H9 (cell line): ENCODE measurements at regions not wholly inside any gene's neighbourhood (a gene's known extent, or its start where the extent isn't known, plus 50 kb on each side); places are given as distances from the start of the nearest gene placed in this dataset.

ENCODE experiments used
- DNase-seq: peaks from one replicate; pipeline ENCODE4 v3.0.0-alpha.2; 2017
- H2AFZ ChIP-seq: one replicate; pipeline ENCODE4 v1.6.1; 2013; ENCODE audit warnings: mild to moderate bottlenecking, low read length, control low read depth, moderate library complexity
- H2AK5ac ChIP-seq: 2 replicates; pipeline ENCODE4 v1.6.1; 2013; ENCODE audit warnings: low read length, control low read depth, mixed read lengths; ENCODE audit not compliant: insufficient read length
- H2BK120ac ChIP-seq: one replicate; pipeline ENCODE4 v1.6.1; 2013; ENCODE audit warnings: low read depth, mild to moderate bottlenecking, low read length, control low read depth, inconsistent platforms; ENCODE audit not compliant: poor library complexity, severe bottlenecking
- H2BK12ac ChIP-seq: 2 replicates; pipeline ENCODE4 v1.6.1; 2013; ENCODE audit warnings: low read length, control low read depth, mixed read lengths, low read depth; ENCODE audit not compliant: insufficient read length
- H2BK15ac ChIP-seq: 2 replicates; pipeline ENCODE4 v1.6.1; 2013; ENCODE audit warnings: low read depth, low read length, control low read depth
- H2BK20ac ChIP-seq: one replicate; pipeline ENCODE4 v1.6.1; 2013; ENCODE audit warnings: low read depth, mild to moderate bottlenecking, low read length, control low read depth, inconsistent platforms; ENCODE audit not compliant: poor library complexity, severe bottlenecking
- H2BK5ac ChIP-seq: 2 replicates; pipeline ENCODE4 v1.6.1; 2013; ENCODE audit warnings: low read length, control low read depth, mixed read lengths; ENCODE audit not compliant: insufficient read length
- H3K14ac ChIP-seq: 2 replicates; pipeline ENCODE4 v1.6.1; 2013; ENCODE audit warnings: low read length, control low read depth; ENCODE audit not compliant: insufficient read depth
- H3K18ac ChIP-seq: 2 replicates; pipeline ENCODE4 v1.6.1; 2013; ENCODE audit warnings: low read depth, mild to moderate bottlenecking, mixed read lengths, low read length, control low read depth; ENCODE audit not compliant: insufficient read length
- H3K23ac ChIP-seq: 2 replicates; pipeline ENCODE4 v1.6.1; 2013; ENCODE audit warnings: low read length, control low read depth, mixed read lengths, low read depth; ENCODE audit not compliant: insufficient read length
- H3K23me2 ChIP-seq: 2 replicates; pipeline ENCODE4 v1.6.1; 2013; ENCODE audit warnings: low read depth, mild to moderate bottlenecking, mixed read lengths, low read length, control low read depth; ENCODE audit not compliant: insufficient read length, poor library complexity, severe bottlenecking
- H3K27ac ChIP-seq: 2 replicates; pipeline ENCODE4 v1.5.1; 2013; ENCODE audit warnings: low read length, control low read depth, mixed read lengths, low read depth; ENCODE audit not compliant: insufficient read length
- H3K27me3 ChIP-seq: 2 replicates; pipeline ENCODE4 v1.6.1; 2013; ENCODE audit warnings: low read length, control low read depth, inconsistent platforms; ENCODE audit not compliant: insufficient read depth
- H3K4ac ChIP-seq: 2 replicates; pipeline ENCODE4 v1.6.1; 2013; ENCODE audit warnings: low read depth, mild to moderate bottlenecking, control low read depth, inconsistent platforms, low read length, moderate library complexity
- H3K4me1 ChIP-seq: 2 replicates; pipeline ENCODE4 v1.6.1; 2013; ENCODE audit warnings: low read length, control low read depth, inconsistent platforms; ENCODE audit not compliant: insufficient read depth
- H3K4me2 ChIP-seq: 2 replicates; pipeline ENCODE4 v1.6.1; 2013; ENCODE audit warnings: low read length, control low read depth, mixed read lengths; ENCODE audit not compliant: insufficient read length, insufficient read depth
- H3K56ac ChIP-seq: 2 replicates; pipeline ENCODE4 v1.6.1; 2013; ENCODE audit warnings: low read depth, mild to moderate bottlenecking, mixed read lengths, low read length, control low read depth; ENCODE audit not compliant: insufficient read length
- H3K79me1 ChIP-seq: 2 replicates; pipeline ENCODE4 v1.6.1; 2013; ENCODE audit warnings: low read depth, mild to moderate bottlenecking, moderate library complexity, low read length, control low read depth, inconsistent platforms; ENCODE audit not compliant: insufficient read depth, poor library complexity, severe bottlenecking
- H3K79me2 ChIP-seq: 2 replicates; pipeline ENCODE4 v1.6.1; 2013; ENCODE audit warnings: low read length, control low read depth, inconsistent platforms; ENCODE audit not compliant: insufficient read depth
- H3K9ac ChIP-seq: 2 replicates; pipeline ENCODE4 v1.6.1; 2013; ENCODE audit warnings: low read length, control low read depth, mixed read lengths; ENCODE audit not compliant: insufficient read length; ENCODE audit errors: extremely low read depth
- H3K9me3 ChIP-seq: one replicate; pipeline ENCODE4 v1.6.1; 2013; ENCODE audit warnings: low read depth, low read length, inconsistent platforms; ENCODE audit not compliant: control insufficient read depth
- H3T11ph ChIP-seq: one replicate; pipeline ENCODE4 v1.6.1; 2013; ENCODE audit warnings: mild to moderate bottlenecking, low read length, control low read depth, inconsistent platforms
- H4K20me1 ChIP-seq: one replicate; pipeline ENCODE4 v1.6.1; 2013; ENCODE audit not compliant: control insufficient read depth, insufficient read length, insufficient read depth
- H4K5ac ChIP-seq: 2 replicates; pipeline ENCODE4 v1.6.1; 2013; ENCODE audit warnings: low read depth, mild to moderate bottlenecking, mixed read lengths, low read length, control low read depth; ENCODE audit not compliant: insufficient read length
- H4K8ac ChIP-seq: replicated peaks from 2 replicates; pipeline ENCODE4 v1.6.1; 2013; ENCODE audit warnings: low read length, control low read depth, mixed read lengths, low read depth; ENCODE audit not compliant: insufficient read length
- H4K91ac ChIP-seq: 2 replicates; pipeline ENCODE4 v1.6.1; 2013; ENCODE audit warnings: low read depth, mild to moderate bottlenecking, moderate library complexity, mixed read lengths, low read length, control low read depth; ENCODE audit not compliant: insufficient read length
- H3K27ac Mint-ChIP-seq, 3 experiments: 2 replicates in 2 of 3; 3 replicates in 1 of 3; pipeline ENCODE4 v1.8.0; 2020 to 2021; ENCODE audit warnings: mixed read lengths in 3 of 3, mild to moderate bottlenecking in 1 of 3, moderate library complexity in 1 of 3
- H3K27me3 Mint-ChIP-seq: 2 replicates; pipeline ENCODE4 v1.8.0; 2021; ENCODE audit warnings: low read depth, mild to moderate bottlenecking, moderate library complexity, mixed read lengths
- H3K36me3 Mint-ChIP-seq, 3 experiments: 2 replicates in 2 of 3; 3 replicates in 1 of 3; pipeline ENCODE4 v1.8.0; 2020 to 2021; ENCODE audit warnings: low read depth in 3 of 3, mixed read lengths in 3 of 3; ENCODE audit not compliant: insufficient read depth in 1 of 3
- H3K4me1 Mint-ChIP-seq, 2 experiments: 2 replicates each; pipeline ENCODE4 v1.8.0; 2020; ENCODE audit warnings: mixed read lengths in 2 of 2
- H3K4me3 Mint-ChIP-seq, 2 experiments: 2 replicates in 1 of 2; 3 replicates in 1 of 2; pipeline ENCODE4 v1.8.0; 2020 to 2021; ENCODE audit warnings: mild to moderate bottlenecking in 2 of 2, mixed read lengths in 2 of 2, moderate library complexity in 1 of 2
- H3K9me3 Mint-ChIP-seq, 2 experiments: 2 replicates in 1 of 2; 3 replicates in 1 of 2; pipeline ENCODE4 v1.8.0; 2020; ENCODE audit warnings: mild to moderate bottlenecking in 2 of 2, mixed read lengths in 2 of 2, moderate library complexity in 1 of 2
- WGBS: extraction: QIAGEN DNeasy Blood & Tissue Kit; methylation state at CpG from one replicate; pipeline ENCODE4 v1.1.7; 2013; ENCODE audit warnings: missing lambda C conversion rate, low lambda C conversion rate, mixed read lengths; ENCODE audit not compliant: insufficient read length; ENCODE audit errors: extremely low coverage; 5-methylcytosine and 5-hydroxymethylcytosine counted together
- TF ChIP-seq, protein P1 (sequence below): fragments of 200-600 bp; sonication (generic); conservative IDR thresholded peaks from 3 replicates; pipeline ENCODE4 v1.8.0; 2021; ENCODE audit warnings: antibody characterized with exemption, mild to moderate bottlenecking

DNA sequence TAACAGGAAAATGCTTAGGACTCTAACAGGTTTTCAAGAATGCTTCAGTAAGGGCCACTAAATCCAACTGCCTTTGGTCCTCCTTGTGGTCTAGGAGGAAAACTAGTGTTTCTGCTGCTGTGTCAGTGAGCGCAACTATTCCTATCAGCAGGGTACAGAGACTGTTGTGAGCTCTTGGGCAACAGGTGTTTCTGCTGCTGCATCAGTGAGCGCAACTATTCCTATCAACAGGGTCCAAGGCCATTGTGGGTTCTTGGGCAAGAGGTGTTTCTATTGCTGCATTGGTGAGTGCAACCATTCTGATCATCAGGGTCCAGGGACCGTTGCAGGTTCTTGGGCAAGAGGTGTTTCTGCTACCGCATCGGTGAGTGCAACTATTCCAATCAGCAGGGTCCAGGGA, 256.3 kb downstream of the CDH10 start:
- DNase-seq = no peak
- Histone ChIP-seq H3K9me3 (no peaks in the 10 kb centered on the region), H3K4me1 (no peaks in the 10 kb centered on the region), H4K5ac (no peak overlapping the region), H3K27ac (no peak overlapping the region), H3K23ac (no peak overlapping the region), H3K18ac (no peak overlapping the region), H2AFZ (no peak overlapping the region), H3K14ac (no peak overlapping the region), H3K23me2 (no peaks in the 10 kb centered on the region), H2BK15ac (no peak overlapping the region), H2BK20ac (no peak overlapping the region), H2BK12ac (no peak overlapping the region), H2AK5ac (no peak overlapping the region), H3K4ac (no peak overlapping the region), H3K56ac (no peak overlapping the region), H2BK120ac (no peak overlapping the region), H4K91ac (no peak overlapping the region), H4K8ac (no peak overlapping the region), H3K4me2 (no peak overlapping the region), H3K9ac (no peak overlapping the region), H3T11ph (no peak overlapping the region), H4K20me1 (no peaks in the 10 kb centered on the region), H3K79me1 (no peaks in the 10 kb centered on the region), H2BK5ac (no peak overlapping the region), H3K79me2 (no peaks in the 10 kb centered on the region), H3K27me3 (no peaks in the 10 kb centered on the region)
- no CpG with 5 or more reads among the region's 5 CpGs for WGBS
- H3K4me3 Mint-ChIP-seq = no peak overlapping the region
- H3K27ac Mint-ChIP-seq = no peak overlapping the region
- no peaks in the 10 kb centered on the region for H3K27me3 Mint-ChIP-seq
- peaks cover 3 to 9% of the 10 kb centered on the region in 2 experiments; a peak in 3 of 4 replicates for H3K4me1 Mint-ChIP-seq
- H3K36me3 Mint-ChIP-seq = peaks cover 0 to 17% (median 9%) of the 10 kb centered on the region in 3 experiments; a peak in 5 of 7 replicates
- peaks cover 3 to 14% of the 10 kb centered on the region in 2 experiments for H3K9me3 Mint-ChIP-seq
- TF ChIP-seq, protein P1, sequence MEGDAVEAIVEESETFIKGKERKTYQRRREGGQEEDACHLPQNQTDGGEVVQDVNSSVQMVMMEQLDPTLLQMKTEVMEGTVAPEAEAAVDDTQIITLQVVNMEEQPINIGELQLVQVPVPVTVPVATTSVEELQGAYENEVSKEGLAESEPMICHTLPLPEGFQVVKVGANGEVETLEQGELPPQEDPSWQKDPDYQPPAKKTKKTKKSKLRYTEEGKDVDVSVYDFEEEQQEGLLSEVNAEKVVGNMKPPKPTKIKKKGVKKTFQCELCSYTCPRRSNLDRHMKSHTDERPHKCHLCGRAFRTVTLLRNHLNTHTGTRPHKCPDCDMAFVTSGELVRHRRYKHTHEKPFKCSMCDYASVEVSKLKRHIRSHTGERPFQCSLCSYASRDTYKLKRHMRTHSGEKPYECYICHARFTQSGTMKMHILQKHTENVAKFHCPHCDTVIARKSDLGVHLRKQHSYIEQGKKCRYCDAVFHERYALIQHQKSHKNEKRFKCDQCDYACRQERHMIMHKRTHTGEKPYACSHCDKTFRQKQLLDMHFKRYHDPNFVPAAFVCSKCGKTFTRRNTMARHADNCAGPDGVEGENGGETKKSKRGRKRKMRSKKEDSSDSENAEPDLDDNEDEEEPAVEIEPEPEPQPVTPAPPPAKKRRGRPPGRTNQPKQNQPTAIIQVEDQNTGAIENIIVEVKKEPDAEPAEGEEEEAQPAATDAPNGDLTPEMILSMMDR = no peak
